ENCODE measurements at regions not wholly inside any gene's neighbourhood (a gene's known extent, or its start where the extent isn't known, plus 50 kb on each side); places are given as distances from the start of the nearest gene placed in this dataset.

DNA sequence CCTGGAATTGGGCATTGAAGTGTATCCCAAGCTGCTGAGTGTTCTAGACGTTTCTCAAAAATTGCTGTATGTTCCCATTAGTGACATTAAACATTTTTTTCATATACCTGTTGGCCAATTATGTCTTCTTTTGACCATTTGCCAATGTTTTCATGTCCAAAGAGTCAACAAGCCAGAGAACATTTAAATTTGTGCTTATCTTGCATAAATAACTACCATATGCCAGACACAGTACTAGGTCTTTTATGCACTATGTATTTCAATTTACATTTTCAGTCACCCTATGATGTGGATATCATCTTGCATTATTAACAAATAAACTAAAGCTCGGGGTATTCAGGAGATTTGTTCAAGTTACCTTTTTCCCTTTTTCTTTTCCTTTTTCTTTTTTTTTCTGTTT is 632.9 kb upstream of the C16orf82 start:
- Histone ChIP-seq H3K9me3 (ENCODE audit: insufficient read depth, low read length) (peaks cover 4% of the 10 kb centered on the region; the same call in 1 of the 2 replicates), H3K9ac (ENCODE audit: insufficient read length, low read depth) (no peak overlapping the region), H3K4me3 (ENCODE audit: insufficient read length, low read depth) (no peak overlapping the region), H3K4me1 (ENCODE audit: insufficient read depth, insufficient read length) (no peaks in the 10 kb centered on the region), H3K27me3 (ENCODE audit: insufficient read depth, insufficient read length) (no peaks in the 10 kb centered on the region), H3K36me3 (ENCODE audit: insufficient read depth, insufficient read length, low read length) (no peaks in the 10 kb centered on the region)
- no peak for DNase-seq (ENCODE audit: low read depth, low spot score)
- TF ChIP-seq ZNF274 (IDR thresholded peaks at IDR 0.05; ENCODE audit: low read depth, low read length) (no peak), YY1 (IDR thresholded peaks at IDR 0.05; ENCODE audit: insufficient read depth, insufficient read length) (no peak), SUZ12 (IDR thresholded peaks at IDR 0.05; ENCODE audit: extremely low read depth, insufficient read depth, insufficient read length) (no peak)

DNA sequence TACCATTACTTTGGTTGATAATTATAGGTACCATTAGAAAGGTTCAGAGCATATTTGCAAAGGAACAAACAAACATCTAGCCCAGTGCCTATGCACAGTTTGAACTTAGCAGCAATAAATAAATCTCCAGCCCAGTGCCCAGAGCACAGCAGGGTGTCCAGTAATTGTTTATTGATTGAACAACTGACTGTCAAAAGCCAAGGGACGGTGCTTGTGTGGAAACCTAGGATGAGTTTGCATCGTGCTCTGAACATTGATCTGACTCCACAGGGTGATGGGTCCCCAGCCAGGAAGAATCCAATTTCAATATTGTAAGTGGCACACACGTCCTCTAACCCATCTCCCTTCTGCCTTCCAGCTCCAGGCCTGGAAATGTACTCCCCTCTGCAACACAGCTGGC is 625.5 kb upstream of the C16orf82 start:
- DNase-seq (ENCODE audit: low read depth, low spot score), result no peak
- no peaks in the 10 kb centered on the region for H3K36me3 ChIP-seq (ENCODE audit: insufficient read depth, insufficient read length, low read length)
- H3K9ac ChIP-seq (ENCODE audit: insufficient read length, low read depth), result no peak overlapping the region
- H3K4me1 ChIP-seq (ENCODE audit: insufficient read depth, insufficient read length), result no peaks in the 10 kb centered on the region
- H3K4me3 ChIP-seq (ENCODE audit: insufficient read length, low read depth), result no peak overlapping the region
- TF ChIP-seq ZNF274 (IDR thresholded peaks at IDR 0.05; ENCODE audit: low read depth, low read length) (no peak), YY1 (IDR thresholded peaks at IDR 0.05; ENCODE audit: insufficient read depth, insufficient read length) (no peak), SUZ12 (IDR thresholded peaks at IDR 0.05; ENCODE audit: extremely low read depth, insufficient read depth, insufficient read length) (no peak)
- no peaks in the 10 kb centered on the region for H3K9me3 ChIP-seq (ENCODE audit: insufficient read depth, low read length)
- H3K27me3 ChIP-seq (ENCODE audit: insufficient read depth, insufficient read length), result no peaks in the 10 kb centered on the region

DNA sequence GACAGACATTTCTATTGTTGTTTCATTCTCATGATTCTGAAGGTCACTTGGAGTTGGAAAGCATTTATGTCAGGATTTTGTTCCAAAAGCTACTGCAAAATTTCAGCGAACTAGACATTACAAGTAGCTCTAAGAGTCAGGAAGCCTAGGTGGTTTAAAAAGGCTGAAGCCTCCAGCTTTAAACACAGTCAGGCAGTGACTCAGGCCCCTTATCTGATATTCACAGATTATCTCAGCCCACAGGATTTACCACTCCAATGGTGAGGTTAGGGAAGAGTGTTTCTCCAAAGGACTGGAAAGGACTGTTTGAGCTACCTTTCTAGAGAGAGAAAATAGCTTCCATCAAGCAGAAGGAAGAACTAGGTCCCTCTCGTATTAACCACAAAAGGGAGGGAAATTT is 624.4 kb upstream of the C16orf82 start:
- H3K9me3 ChIP-seq (ENCODE audit: insufficient read depth, low read length), result no peaks in the 10 kb centered on the region
- H3K36me3 ChIP-seq (ENCODE audit: insufficient read depth, insufficient read length, low read length), result no peaks in the 10 kb centered on the region
- no peaks in the 10 kb centered on the region for H3K4me1 ChIP-seq (ENCODE audit: insufficient read depth, insufficient read length)
- TF ChIP-seq ZNF274 (IDR thresholded peaks at IDR 0.05; ENCODE audit: low read depth, low read length) (no peak), YY1 (IDR thresholded peaks at IDR 0.05; ENCODE audit: insufficient read depth, insufficient read length) (no peak)
- H3K9ac ChIP-seq (ENCODE audit: insufficient read length, low read depth), result no peak overlapping the region
- no peaks in the 10 kb centered on the region for H3K27me3 ChIP-seq (ENCODE audit: insufficient read depth, insufficient read length)
- no peak for DNase-seq (ENCODE audit: low read depth, low spot score)
- H3K4me3 ChIP-seq (ENCODE audit: insufficient read length, low read depth), result no peak overlapping the region

DNA sequence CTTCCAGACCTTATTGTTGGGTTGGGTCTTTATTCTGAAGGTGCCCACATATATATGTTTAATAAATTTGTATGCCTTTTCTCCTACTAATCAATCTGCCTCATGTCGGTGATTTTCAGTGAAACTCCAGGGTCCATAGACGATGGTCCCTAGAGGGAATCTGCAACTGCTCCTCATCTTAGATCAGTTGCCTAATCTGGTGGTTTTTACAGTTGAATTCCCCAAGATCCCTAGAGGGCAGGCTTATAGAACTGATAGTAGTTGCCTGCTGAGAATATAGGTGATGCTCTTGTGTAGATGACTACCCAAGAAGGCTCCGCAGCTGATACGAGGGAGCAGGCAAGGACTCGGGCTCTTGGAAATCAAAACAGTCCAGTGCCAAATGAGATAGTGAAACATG is 619.2 kb upstream of the C16orf82 start:
- Histone ChIP-seq H3K36me3 (ENCODE audit: insufficient read depth, insufficient read length, low read length) (no peaks in the 10 kb centered on the region), H3K27me3 (ENCODE audit: insufficient read depth, insufficient read length) (no peaks in the 10 kb centered on the region), H3K4me3 (ENCODE audit: insufficient read length, low read depth) (no peak overlapping the region), H3K4me1 (ENCODE audit: insufficient read depth, insufficient read length) (no peaks in the 10 kb centered on the region), H3K9ac (ENCODE audit: insufficient read length, low read depth) (no peak overlapping the region), H3K9me3 (ENCODE audit: insufficient read depth, low read length) (no peaks in the 10 kb centered on the region)
- DNase-seq (ENCODE audit: low read depth, low spot score), result no peak
- TF ChIP-seq ZNF274 (IDR thresholded peaks at IDR 0.05; ENCODE audit: low read depth, low read length), result no peak
- TF ChIP-seq YY1 (IDR thresholded peaks at IDR 0.05; ENCODE audit: insufficient read depth, insufficient read length), result no peak
- TF ChIP-seq SUZ12 (IDR thresholded peaks at IDR 0.05; ENCODE audit: extremely low read depth, insufficient read depth, insufficient read length), result no peak

DNA sequence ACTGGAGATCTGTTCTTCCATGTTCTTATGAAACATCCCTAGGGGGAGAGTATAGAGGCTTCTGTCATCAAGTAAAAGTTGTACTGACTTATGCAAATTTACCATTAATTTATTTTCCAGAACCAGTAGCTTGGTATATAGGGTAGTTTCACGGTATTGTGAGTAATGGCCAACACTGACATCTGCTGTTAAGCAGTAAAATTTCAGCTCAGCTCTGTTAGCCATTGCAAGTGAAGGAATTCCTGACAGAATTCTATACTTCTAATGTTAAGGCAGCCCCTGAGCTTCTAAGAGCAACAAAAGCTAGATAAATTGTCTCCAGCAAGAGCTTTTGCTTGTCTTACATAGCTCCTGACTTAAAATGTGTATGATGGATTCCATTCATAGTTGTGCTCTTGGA is 613.5 kb upstream of the C16orf82 start:
- no peak for DNase-seq (ENCODE audit: low read depth, low spot score)
- no peak overlapping the region for H3K4me3 ChIP-seq (ENCODE audit: insufficient read length, low read depth)
- TF ChIP-seq SUZ12 (IDR thresholded peaks at IDR 0.05; ENCODE audit: extremely low read depth, insufficient read depth, insufficient read length) (no peak), YY1 (IDR thresholded peaks at IDR 0.05; ENCODE audit: insufficient read depth, insufficient read length) (no peak), ZNF274 (IDR thresholded peaks at IDR 0.05; ENCODE audit: low read depth, low read length) (no peak)

DNA sequence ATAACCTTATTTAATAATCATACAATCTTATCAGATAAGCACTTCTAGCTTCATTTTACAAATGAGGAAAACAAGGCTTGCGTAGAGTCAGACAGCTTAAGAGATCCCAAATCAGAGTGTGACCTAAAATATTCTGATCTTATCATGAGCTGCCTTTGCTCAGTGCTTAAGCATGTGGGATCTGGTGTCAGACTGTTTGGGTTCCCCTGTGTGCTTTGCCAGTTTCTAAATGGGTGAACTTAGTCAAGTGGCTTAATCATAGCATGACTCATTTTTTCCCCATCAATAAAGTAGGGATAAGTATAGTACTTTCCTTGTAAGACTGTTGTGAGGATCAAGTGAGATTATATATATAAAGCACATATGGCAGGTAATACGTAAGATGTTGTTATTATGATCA is 612.6 kb upstream of the C16orf82 start:
- DNase-seq (ENCODE audit: low read depth, low spot score), result no peak
- no peak for TF ChIP-seq YY1 (IDR thresholded peaks at IDR 0.05; ENCODE audit: insufficient read depth, insufficient read length)
- TF ChIP-seq ZNF274 (IDR thresholded peaks at IDR 0.05; ENCODE audit: low read depth, low read length), result no peak
- no peak for TF ChIP-seq SUZ12 (IDR thresholded peaks at IDR 0.05; ENCODE audit: extremely low read depth, insufficient read depth, insufficient read length)
- H3K9me3 ChIP-seq (ENCODE audit: insufficient read depth, low read length), result peaks cover 21% of the 10 kb centered on the region

More for the DNA sequence above, 613.5 kb upstream of the C16orf82 start:
- H3K36me3 ChIP-seq (ENCODE audit: insufficient read depth, insufficient read length, low read length), result no peaks in the 10 kb centered on the region
- peaks cover 21% of the 10 kb centered on the region for H3K9me3 ChIP-seq (ENCODE audit: insufficient read depth, low read length)
- no peaks in the 10 kb centered on the region for H3K27me3 ChIP-seq (ENCODE audit: insufficient read depth, insufficient read length)
- H3K4me1 ChIP-seq (ENCODE audit: insufficient read depth, insufficient read length), result no peaks in the 10 kb centered on the region
- H3K9ac ChIP-seq (ENCODE audit: insufficient read length, low read depth), result no peak overlapping the region

DNA sequence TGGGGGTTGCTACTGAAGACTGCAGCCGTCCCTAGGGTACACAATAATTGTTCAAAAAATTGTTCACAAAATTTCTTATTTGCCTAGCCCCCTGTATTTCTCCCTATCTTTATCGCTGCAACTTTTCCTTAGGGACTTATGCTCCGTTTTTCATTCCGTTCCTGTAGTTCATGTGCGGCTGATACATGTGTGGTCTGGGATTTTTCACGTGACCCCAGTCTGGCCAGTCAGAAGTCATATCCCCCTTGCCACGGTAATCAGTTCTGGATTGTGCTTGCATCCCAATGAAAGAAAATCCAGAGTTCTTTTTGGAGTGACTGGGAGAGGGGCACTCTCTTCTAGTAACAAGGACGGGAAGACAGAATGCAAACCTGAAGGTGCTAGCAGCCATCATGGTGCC is 610.7 kb upstream of the C16orf82 start:
- Histone ChIP-seq H3K9me3 (ENCODE audit: insufficient read depth, low read length) (peaks cover 21% of the 10 kb centered on the region), H3K27me3 (ENCODE audit: insufficient read depth, insufficient read length) (no peaks in the 10 kb centered on the region), H3K9ac (ENCODE audit: insufficient read length, low read depth) (no peak overlapping the region), H3K4me3 (ENCODE audit: insufficient read length, low read depth) (no peak overlapping the region), H3K4me1 (ENCODE audit: insufficient read depth, insufficient read length) (no peaks in the 10 kb centered on the region), H3K36me3 (ENCODE audit: insufficient read depth, insufficient read length, low read length) (no peaks in the 10 kb centered on the region)
- no peak for DNase-seq (ENCODE audit: low read depth, low spot score)
- TF ChIP-seq YY1 (IDR thresholded peaks at IDR 0.05; ENCODE audit: insufficient read depth, insufficient read length) (no peak), SUZ12 (IDR thresholded peaks at IDR 0.05; ENCODE audit: extremely low read depth, insufficient read depth, insufficient read length) (no peak), ZNF274 (IDR thresholded peaks at IDR 0.05; ENCODE audit: low read depth, low read length) (no peak)

More for the DNA sequence above, 612.6 kb upstream of the C16orf82 start:
- Histone ChIP-seq H3K9ac (ENCODE audit: insufficient read length, low read depth) (no peak overlapping the region), H3K27me3 (ENCODE audit: insufficient read depth, insufficient read length) (no peaks in the 10 kb centered on the region), H3K36me3 (ENCODE audit: insufficient read depth, insufficient read length, low read length) (no peaks in the 10 kb centered on the region), H3K4me1 (ENCODE audit: insufficient read depth, insufficient read length) (no peaks in the 10 kb centered on the region), H3K4me3 (ENCODE audit: insufficient read length, low read depth) (no peak overlapping the region)

DNA sequence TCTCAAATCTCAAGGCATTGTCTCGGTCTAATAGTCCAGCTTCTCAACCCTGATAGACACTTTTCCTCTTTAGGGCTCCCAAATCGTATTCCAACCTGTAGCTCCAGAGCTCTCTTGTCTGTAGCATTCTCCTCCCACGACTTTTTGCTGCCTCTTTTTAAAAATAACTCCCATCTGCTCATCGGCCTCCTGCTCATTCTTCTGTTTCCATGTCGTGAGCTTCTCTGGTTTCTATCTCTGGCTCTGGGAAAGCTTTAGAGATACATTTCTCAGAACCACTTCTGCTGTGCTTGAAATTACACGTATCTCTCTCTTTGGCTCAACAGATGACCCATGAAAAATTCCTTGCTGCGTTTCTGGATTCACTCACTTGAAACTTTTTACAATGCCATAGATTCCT is 609.6 kb upstream of the C16orf82 start:
- Histone ChIP-seq H3K27me3 (ENCODE audit: insufficient read depth, insufficient read length) (no peaks in the 10 kb centered on the region), H3K9me3 (ENCODE audit: insufficient read depth, low read length) (peaks cover 21% of the 10 kb centered on the region), H3K9ac (ENCODE audit: insufficient read length, low read depth) (no peak overlapping the region), H3K4me3 (ENCODE audit: insufficient read length, low read depth) (no peak overlapping the region), H3K36me3 (ENCODE audit: insufficient read depth, insufficient read length, low read length) (no peaks in the 10 kb centered on the region), H3K4me1 (ENCODE audit: insufficient read depth, insufficient read length) (no peaks in the 10 kb centered on the region)
- no peak for DNase-seq (ENCODE audit: low read depth, low spot score)
- TF ChIP-seq YY1 (IDR thresholded peaks at IDR 0.05; ENCODE audit: insufficient read depth, insufficient read length) (no peak), ZNF274 (IDR thresholded peaks at IDR 0.05; ENCODE audit: low read depth, low read length) (no peak), SUZ12 (IDR thresholded peaks at IDR 0.05; ENCODE audit: extremely low read depth, insufficient read depth, insufficient read length) (no peak)

All from NT2/D1 (cell line).